Gastrocnemius medialis (tissue), 4 donors: ENCODE measurements at regions not wholly inside any gene's neighbourhood (a gene's known extent, or its start where the extent isn't known, plus 50 kb on each side); places are given as distances from the start of the nearest gene placed in this dataset.

Source experiments
- CTCF ChIP-seq, 5 experiments: fragments of 450-650 bp in 3 of 5; fragments of 200-600 bp in 2 of 5; sonication (generic) in 2 of 5; IDR thresholded peaks in 4 of 5; conservative IDR thresholded peaks in 1 of 5; 1 replicate in 4 of 5; 2 replicates in 1 of 5; pipeline ENCODE4 v1.5.1; 2016 to 2019; ENCODE audit warnings: antibody characterized with exemption in 5 of 5, mild to moderate bottlenecking in 3 of 5, moderate library complexity in 3 of 5
- POLR2A ChIP-seq, 2 donors: fragments of 450-650 bp; IDR thresholded peaks; one replicate each; pipeline ENCODE4 v1.6.1; 2017; ENCODE audit warnings: antibody characterized with exemption in 2 of 2, mild to moderate bottlenecking in 2 of 2, moderate library complexity in 2 of 2

- no peak for TF ChIP-seq CTCF (IDR thresholded peaks at IDR 0.05 in 4 of 5, conservative IDR thresholded peaks at IDR 0.05 in 1 of 5)
- TF ChIP-seq POLR2A (IDR thresholded peaks at IDR 0.05): no peak
Measured at GRCh38 chr4:163818673-163819072, 324.2 kb downstream of the TMA16 start.
